22Rv1 (cell line): ENCODE measurements at regions not wholly inside any gene's neighbourhood (a gene's known extent, or its start where the extent isn't known, plus 50 kb on each side); places are given as distances from the start of the nearest gene placed in this dataset.

ENCODE experiments used
- CTCF ChIP-seq: fragments of 450-650 bp; IDR thresholded peaks from 2 replicates; pipeline ENCODE4 v1.5.1; 2017; ENCODE audit warnings: mild to moderate bottlenecking
- ZFX ChIP-seq: fragments of 450-650 bp; IDR thresholded peaks from 2 replicates; pipeline ENCODE4 v1.6.1; 2017; ENCODE audit warnings: antibody characterized with exemption, borderline replicate concordance

GRCh38 chr14:28344381-28344780 lies 422.2 kb upstream of the FOXG1 start:
- TF ChIP-seq CTCF (no peak), ZFX (no peak)
